WTC11 (cell line): ENCODE measurements at regions not wholly inside any gene's neighbourhood (a gene's known extent, or its start where the extent isn't known, plus 50 kb on each side); places are given as distances from the start of the nearest gene placed in this dataset.

Experiments used
- CREB1 ChIP-seq: sonication (generic); formaldehyde crosslinking; IDR thresholded peaks from 2 replicates; pipeline ENCODE4 v1.8.0; 2023; ENCODE audit warnings: mild to moderate bottlenecking, missing genetic modification reagents
- ESRRA ChIP-seq: sonication (generic); formaldehyde crosslinking; IDR thresholded peaks from 2 replicates; pipeline ENCODE4 v1.8.1; 2022; ENCODE audit warnings: mild to moderate bottlenecking, missing genetic modification reagents, borderline replicate concordance
- TEAD4 ChIP-seq: sonication (generic); formaldehyde crosslinking; IDR thresholded peaks from 2 replicates; pipeline ENCODE4 v1.8.0; 2022; ENCODE audit warnings: mild to moderate bottlenecking, missing genetic modification reagents
- ZNF121 ChIP-seq: sonication (generic); formaldehyde crosslinking; IDR thresholded peaks from 2 replicates; pipeline ENCODE4 v1.8.0; 2023; ENCODE audit warnings: missing genetic modification reagents
- ZNF138 ChIP-seq: sonication (generic); formaldehyde crosslinking; conservative IDR thresholded peaks from 2 replicates; pipeline ENCODE4 v1.8.1; 2022; ENCODE audit warnings: mild to moderate bottlenecking, moderate library complexity, missing genetic modification reagents
- TF ChIP-seq, protein P1 (sequence below): fragments of 200-600 bp; IDR thresholded peaks from 2 replicates; pipeline ENCODE4 v1.8.0; 2022; ENCODE audit warnings: antibody characterized with exemption
- TF ChIP-seq, protein P2 (sequence below): sonication (generic); formaldehyde crosslinking; IDR thresholded peaks from 2 replicates; pipeline ENCODE4 v1.8.0; 2023; ENCODE audit warnings: missing genetic modification reagents
- TF ChIP-seq, protein P3 (sequence below): sonication (generic); formaldehyde crosslinking; IDR thresholded peaks from 2 replicates; pipeline ENCODE4 v1.8.0; 2023; ENCODE audit warnings: mild to moderate bottlenecking, missing genetic modification reagents

DNA sequence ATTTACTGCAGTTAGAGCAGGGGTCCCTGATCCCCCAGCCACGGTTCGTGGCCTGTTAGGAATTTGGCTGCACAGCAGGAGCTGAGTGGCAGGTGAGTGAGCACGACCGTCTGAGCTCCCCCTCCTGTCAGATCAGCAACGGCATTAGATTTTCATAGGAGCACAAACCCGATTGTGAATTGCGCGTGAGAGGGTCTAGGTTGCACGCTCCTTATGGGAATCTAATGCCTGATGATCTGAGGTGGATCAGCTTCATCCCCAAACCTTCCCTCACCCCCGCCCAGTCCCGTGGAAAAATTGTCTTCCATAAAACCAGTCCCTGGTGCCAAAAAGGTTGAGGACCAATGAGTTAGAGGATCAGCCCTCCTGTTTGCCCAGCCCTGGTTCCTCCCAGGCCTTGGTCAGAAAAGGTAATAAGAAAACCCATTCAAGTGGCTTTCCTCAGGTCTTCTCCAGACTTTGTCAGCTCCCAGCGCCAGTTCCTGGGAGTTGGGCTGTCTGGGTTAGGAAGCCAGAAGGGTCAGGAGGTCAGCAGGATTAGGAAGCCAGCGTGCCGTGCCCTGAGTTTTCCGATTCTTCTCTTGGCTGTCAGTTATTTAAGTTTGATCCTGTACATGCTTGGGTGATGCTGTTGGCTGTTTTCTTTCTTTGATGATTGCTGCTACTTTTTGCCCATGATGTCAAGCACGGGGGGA lies 139.9 kb upstream of the PMEPA1 start:
- TF ChIP-seq, protein P1, sequence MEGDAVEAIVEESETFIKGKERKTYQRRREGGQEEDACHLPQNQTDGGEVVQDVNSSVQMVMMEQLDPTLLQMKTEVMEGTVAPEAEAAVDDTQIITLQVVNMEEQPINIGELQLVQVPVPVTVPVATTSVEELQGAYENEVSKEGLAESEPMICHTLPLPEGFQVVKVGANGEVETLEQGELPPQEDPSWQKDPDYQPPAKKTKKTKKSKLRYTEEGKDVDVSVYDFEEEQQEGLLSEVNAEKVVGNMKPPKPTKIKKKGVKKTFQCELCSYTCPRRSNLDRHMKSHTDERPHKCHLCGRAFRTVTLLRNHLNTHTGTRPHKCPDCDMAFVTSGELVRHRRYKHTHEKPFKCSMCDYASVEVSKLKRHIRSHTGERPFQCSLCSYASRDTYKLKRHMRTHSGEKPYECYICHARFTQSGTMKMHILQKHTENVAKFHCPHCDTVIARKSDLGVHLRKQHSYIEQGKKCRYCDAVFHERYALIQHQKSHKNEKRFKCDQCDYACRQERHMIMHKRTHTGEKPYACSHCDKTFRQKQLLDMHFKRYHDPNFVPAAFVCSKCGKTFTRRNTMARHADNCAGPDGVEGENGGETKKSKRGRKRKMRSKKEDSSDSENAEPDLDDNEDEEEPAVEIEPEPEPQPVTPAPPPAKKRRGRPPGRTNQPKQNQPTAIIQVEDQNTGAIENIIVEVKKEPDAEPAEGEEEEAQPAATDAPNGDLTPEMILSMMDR, result no peak
- TF ChIP-seq TEAD4 (CRISPR knock-in tag) (no peak), CREB1 (CRISPR knock-in tag) (no peak), ZNF121 (CRISPR knock-in tag) (no peak), ESRRA (CRISPR knock-in tag) (no peak), ZNF138 (CRISPR knock-in tag) (no peak)
- TF ChIP-seq, protein P2, sequence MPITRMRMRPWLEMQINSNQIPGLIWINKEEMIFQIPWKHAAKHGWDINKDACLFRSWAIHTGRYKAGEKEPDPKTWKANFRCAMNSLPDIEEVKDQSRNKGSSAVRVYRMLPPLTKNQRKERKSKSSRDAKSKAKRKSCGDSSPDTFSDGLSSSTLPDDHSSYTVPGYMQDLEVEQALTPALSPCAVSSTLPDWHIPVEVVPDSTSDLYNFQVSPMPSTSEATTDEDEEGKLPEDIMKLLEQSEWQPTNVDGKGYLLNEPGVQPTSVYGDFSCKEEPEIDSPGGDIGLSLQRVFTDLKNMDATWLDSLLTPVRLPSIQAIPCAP, result no peak
- TF ChIP-seq, protein P3, sequence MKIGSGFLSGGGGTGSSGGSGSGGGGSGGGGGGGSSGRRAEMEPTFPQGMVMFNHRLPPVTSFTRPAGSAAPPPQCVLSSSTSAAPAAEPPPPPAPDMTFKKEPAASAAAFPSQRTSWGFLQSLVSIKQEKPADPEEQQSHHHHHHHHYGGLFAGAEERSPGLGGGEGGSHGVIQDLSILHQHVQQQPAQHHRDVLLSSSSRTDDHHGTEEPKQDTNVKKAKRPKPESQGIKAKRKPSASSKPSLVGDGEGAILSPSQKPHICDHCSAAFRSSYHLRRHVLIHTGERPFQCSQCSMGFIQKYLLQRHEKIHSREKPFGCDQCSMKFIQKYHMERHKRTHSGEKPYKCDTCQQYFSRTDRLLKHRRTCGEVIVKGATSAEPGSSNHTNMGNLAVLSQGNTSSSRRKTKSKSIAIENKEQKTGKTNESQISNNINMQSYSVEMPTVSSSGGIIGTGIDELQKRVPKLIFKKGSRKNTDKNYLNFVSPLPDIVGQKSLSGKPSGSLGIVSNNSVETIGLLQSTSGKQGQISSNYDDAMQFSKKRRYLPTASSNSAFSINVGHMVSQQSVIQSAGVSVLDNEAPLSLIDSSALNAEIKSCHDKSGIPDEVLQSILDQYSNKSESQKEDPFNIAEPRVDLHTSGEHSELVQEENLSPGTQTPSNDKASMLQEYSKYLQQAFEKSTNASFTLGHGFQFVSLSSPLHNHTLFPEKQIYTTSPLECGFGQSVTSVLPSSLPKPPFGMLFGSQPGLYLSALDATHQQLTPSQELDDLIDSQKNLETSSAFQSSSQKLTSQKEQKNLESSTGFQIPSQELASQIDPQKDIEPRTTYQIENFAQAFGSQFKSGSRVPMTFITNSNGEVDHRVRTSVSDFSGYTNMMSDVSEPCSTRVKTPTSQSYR (CRISPR knock-in tag), result no peak
